ENCODE measurements at regions not wholly inside any gene's neighbourhood (a gene's known extent, or its start where the extent isn't known, plus 50 kb on each side); places are given as distances from the start of the nearest gene placed in this dataset.
"Not testable (repeated sequence)": the region's sequence is repeated elsewhere in the genome, so short reads cannot be mapped to it uniquely, and the experiment has no call there.

DNA sequence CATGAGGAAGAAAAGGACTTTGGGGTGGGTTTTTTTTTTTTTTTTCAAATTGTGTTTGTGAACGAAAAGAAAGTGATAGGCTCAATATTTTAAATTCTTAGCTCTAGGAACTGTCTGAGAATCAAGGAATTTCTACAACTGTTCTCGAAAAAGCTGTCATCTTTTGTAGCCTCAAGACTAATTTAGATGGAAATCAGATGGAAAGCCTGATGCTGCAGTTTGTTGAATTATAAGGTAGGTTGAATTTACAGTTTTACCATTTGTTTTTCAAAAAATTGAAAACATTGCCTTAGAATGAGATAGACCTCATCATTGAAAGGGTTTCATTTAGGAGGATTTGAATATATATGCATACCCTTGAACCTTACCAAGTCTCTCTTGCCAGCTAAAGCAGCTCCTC lies 109.3 kb upstream of the TRHDE start:
- DNase-seq (ENCODE audit: low spot score) = no peak

DNA sequence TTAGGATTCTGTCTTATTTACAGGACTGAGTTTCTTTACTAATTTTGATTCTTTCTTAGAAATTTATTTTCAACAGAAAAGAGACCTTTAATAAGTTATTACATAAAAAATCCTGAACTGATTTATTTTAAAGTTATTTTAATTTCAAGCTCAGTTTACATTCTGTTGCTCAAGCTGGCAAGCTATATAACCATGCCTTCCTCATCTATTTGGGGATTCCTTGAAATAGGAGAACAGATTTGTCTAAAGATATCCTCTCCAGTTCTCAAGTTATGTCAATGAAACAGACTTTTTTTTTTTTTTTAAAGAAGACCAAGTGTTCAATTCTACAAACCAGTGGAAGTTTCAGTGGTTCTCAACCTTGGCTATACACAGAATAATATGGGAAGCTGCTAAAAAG lies 103.3 kb upstream of the TRHDE start:
- DNase-seq (ENCODE audit: low spot score) = no peak

DNA sequence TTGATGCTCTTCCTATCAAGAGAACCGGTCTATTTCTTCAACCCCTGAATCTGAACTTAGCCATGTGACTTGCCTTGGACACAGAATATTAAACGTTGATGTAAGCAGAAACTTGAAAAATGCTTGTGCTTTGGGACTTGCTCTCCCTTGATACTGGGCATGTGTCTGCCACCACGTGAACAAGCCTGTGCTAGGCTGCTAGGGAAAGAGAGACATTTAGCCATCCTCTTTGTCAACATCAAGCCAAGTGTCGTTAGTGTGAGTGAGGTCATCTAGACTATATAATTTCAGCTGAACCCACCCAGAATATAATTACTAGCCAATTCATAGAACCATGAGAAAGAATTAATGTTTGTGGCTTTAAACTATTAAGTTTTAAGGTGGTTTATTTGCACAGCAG lies 98.2 kb upstream of the TRHDE start:
- DNase-seq (ENCODE audit: low spot score) = no peak

DNA sequence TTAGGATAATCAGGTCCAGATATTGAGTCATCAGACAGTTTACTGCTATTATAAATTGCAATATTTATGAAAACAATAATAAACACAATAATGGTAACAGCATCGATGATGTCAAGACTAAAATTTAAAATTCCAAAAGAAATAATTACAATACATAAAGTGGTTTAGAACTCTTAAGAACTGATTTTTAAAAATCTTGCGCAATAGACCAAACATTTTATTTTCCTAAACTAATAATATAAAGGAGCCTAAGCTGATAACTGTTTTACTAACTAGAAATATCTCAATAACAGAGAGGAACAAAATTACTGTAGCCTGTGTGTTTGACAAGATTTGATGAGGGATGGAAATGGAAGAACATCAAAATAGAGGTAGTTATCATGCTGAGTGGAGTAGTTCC lies 93.9 kb upstream of the TRHDE start:
- DNase-seq (ENCODE audit: low spot score) = no peak

DNA sequence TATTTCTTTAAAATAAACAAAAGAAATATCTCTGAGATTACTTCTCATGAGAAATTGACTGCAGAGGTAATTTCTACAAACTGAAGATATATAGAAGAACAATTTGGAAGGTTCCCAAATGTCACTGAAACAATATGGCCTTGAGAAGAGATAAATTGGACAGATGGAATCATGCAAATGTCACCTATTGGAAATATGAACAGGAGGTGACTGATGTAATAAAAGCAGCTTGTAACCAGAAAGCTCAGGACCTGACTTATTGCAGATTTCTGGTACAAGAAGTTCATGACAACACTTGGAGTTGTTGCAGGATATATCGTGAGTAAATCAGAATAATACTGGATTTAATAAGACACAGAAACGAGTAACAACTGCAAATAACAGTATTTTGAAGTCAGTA lies 93.3 kb upstream of the TRHDE start:
- no peak for DNase-seq (ENCODE audit: low spot score)

DNA sequence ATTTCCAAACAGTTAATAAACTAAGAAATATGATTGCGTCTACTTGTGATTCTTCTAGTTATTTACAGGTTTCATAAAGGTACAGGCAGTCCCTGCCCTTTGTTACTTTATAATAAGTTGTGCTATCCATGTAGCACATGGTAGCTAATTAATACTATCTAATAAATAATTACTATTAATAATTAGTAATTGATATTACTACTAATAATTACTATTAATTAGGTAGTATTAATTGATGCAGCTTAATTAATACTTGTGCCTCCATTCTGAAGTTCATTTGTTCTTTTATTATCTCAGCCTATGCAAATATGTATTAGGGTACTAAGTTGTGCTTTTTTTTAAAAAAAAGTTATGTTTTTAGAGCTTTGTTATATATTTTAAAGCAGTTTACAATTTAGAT lies 92.3 kb upstream of the TRHDE start:
- no peak for DNase-seq (ENCODE audit: low spot score)

DNA sequence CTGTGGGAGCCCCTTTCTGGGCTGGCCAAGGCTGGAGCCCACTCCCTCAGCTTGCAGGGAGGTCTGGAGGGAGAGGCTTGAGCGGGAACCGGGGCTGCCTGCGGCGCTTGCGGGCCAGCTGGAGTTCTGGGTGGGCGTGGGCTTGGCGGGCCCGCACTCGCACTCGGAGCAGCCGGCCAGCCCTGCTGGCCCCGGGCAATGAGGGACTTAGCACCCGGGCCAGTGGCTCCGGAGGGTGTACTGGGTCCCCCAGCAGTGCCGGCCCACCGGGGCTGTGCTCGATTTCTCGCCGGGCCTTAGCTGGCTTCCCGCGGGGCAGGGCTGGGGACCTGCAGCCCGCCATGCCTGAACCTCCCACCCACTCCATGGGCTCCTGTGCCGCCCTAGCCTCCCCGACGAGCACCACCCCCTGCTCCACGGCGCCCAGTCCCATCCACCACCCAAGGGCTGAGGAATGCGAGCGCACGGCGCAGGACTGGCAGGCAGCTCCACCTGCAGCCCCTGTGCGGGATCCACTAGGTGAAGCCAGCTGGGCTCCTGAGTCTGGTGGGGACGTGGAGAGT lies 87.1 kb upstream of the TRHDE start:
- not testable (repeated sequence) for DNase-seq (ENCODE audit: low spot score)

DNA sequence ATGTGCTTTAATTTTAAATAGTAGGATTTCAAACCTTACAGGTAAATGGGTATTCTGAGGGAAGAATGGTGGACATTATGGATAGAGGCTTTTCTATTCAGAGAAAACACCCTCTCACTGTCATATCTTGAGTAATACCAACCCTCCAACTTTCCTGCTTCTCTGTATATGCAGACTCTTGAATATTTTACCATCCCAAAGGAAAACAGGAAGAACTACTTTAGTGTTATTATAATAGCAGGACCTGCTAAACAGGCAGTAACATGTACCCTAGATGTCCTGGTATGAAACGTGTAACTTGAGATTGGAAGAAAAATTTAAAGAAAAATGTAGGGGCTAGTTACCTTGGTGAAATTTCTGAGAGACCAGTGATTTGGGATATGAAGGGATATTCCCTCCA lies 82.9 kb upstream of the TRHDE start:
- DNase-seq (ENCODE audit: low spot score) = no peak

DNA sequence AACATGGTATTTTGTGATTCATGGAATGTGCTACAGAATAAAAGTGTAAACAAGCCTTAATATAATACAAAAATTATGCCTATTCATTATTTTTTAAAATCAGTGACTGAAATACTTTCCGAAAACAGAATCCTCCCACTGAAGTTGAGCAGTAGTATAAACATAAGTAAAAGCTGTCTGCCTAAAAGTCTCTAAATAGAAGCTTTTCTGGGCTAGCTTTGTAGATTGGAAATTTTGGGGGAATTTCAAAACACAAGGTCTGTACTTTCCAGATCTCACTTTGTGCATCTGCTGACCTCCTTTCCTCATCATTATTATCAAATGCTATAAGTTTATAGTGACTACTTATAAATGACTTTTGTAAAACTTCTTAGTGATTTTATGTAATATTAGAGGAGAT lies 80.4 kb upstream of the TRHDE start:
- no peak for DNase-seq (ENCODE audit: low spot score)

DNA sequence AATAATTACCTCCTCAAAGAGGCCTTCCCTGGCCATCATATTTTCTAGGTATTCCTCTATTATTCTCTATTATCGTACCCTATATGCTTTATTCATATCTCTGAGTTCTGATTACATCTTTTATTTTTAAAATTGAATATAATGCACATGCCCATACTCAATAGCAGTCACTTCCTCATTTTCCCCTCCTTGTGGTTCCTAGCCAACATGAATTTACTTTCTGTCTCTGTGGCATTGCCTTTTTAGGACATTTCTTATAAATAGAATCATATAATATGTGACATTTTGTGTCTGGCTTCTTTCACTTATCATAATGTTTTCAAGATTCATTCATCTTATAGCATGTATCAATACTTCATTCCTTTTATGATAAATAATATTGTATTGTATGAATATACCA lies 74.4 kb upstream of the TRHDE start:
- no peak for DNase-seq (ENCODE audit: low spot score)

DNA sequence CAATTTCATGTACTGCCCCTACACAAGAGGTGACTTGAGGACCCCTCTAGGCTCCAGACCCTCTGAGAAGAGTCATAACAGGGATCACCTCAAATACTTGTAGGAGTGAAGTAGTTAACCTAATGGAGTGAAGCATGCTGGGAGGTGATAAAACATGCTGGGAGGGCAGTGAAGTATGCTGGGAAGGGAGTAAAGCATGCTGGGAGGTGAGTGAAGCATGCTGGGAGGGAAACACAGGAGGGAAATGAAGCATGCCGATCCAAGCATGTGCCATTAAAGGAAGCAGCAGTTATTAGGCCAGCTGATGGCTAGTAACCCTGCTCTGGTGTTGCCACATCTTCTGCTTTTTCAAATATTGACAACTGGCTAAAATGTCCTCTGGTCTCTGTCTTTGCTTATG lies 70.7 kb upstream of the TRHDE start:
- DNase-seq (ENCODE audit: low spot score) = no peak

DNA sequence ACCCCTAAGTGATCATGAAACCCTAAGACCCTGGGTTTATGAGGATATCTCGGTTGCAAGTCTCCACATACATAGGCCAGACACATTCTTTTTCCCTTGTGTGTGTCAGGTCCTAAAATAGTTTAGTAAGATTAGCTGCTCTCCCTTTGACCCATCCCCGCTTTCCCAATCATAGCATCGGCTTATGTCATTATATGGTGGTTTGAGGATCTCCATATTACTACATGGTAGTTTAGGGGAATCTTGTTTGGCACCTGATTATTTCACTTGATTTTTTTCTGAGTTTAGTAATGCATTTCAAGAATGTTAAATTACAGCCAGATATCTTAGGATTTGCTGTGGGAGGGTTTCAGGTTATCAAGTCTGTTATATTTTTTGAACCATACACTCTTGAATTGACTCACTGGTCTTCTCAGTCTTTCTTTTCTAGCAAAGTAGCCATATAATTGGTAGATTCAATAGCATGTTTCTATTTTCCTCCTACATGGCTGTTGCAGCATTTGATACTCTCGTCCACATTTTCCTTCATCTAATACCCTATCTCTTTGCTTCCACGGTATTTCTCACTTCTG lies 68.3 kb upstream of the TRHDE start:
- DNase-seq (ENCODE audit: low spot score) = no peak

DNA sequence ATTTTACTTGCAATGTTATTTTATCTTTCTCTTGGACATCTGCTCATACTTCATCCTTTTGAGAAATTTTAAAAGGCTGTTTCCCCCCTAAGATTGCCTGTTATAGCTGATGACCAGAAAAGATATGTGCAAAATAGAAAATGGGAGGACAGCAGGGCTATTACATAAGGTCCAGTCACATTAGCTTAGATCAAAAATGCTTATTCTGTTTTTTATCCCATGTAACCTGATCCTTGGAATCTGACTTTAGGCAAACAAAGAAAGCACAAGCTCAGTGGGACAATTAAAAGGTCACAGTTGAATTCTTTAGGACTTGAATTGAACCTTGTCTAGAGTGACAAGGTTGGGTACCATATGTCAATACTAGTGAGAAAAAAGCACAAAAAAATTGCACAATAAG lies 65.1 kb upstream of the TRHDE start:
- no peak for DNase-seq (ENCODE audit: low spot score)

DNA sequence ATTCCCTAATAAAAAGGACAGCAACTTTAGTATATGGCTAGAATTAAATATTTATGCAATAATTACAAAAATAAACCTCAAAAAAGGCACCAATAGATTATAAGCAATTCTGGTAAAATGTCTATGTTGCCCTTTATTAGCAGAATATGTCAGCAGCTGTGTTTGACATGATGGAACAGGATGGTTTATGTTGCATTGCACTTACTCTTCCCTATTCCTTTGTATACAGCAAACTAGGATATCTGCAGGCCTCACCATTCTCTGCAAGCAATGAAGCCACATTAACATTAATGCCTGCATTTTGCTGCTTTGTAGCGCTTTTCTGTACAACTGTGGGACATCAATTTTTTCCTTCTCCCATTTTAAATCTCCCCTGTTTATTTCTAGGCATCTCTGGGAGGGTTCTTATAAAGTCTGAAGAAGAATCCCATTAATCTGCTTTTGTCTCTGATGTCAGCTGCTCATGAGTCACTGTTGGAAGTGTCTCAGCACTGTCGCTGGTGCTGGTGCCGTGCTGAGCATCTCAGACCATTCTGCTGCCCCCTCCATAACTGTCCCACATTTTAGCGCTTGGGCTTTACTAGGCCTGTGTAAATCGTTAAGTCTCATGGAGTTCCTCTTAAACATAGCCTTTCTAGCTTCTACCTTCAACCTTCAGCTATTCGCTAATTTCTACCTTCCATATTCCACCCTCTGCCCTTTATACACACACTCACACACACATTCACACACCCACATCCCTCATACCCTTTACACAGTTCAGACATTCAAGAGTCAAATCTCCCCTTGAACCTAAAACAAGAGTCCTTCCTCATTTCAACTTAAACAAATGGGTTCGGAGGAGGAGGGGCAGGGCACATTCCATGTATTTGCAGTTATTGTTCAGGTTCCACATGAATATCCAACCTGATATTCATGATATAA lies 64.4 kb upstream of the TRHDE start:
- DNase-seq (ENCODE audit: low spot score) = peak; percentile 52

DNA sequence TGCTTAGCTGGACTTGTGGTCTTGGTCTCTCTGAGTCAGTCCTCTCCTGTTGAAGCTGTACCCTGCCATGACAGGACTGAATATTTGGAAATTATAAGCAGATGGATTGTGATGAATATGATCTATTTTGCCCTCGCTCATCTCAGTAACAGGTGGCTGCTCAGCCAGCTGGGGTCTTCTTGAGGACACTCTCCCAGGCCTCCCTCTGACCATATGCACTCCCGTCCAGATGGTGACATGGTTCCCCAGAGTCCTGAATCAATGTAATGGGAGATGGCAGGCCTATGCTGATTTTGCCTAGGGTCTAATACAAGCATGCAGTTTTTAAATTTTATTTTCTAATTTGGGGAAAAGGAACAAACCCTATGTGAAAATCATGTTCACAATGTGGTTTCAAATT lies 63.1 kb upstream of the TRHDE start:
- no peak for DNase-seq (ENCODE audit: low spot score)

DNA sequence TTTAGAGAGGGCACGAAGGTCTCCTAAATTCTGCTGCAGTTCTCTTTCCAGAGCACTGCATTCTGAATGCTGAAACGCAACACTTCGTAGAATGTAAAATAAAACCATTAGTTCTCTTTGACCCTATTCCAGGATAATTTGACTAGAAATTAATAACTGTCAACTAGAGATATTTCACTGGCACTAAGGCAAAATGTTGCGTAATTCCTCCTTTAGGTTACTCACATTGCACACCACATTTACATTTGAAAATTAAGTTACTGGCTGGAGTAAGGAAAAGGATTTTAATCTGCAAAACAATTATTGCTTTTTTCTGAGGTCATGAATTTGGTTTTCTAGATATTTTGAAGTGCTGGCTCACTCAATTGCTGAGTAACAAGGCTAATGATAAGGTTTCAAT lies 58.0 kb upstream of the TRHDE start:
- no peak for DNase-seq (ENCODE audit: low spot score)

DNA sequence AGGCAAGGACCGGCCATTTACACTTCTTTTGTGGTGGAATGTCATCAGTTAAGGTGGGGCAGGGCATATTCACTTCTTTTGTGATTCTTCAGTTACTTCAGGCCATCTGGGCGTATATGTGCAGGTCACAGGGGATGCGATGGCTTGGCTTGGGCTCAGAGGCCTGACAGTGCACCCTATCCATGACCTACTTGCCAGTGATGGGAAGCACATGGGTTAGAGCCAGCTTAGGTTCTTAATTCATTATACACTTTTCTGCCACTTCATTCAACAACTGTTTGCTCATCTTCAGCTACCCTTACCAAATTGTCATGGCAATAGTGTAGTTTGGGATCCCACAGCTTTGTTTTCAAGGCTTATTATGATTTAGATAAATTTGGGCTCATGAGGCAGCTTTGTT lies 56.9 kb upstream of the TRHDE start:
- not testable (repeated sequence) for DNase-seq (ENCODE audit: low spot score)

DNA sequence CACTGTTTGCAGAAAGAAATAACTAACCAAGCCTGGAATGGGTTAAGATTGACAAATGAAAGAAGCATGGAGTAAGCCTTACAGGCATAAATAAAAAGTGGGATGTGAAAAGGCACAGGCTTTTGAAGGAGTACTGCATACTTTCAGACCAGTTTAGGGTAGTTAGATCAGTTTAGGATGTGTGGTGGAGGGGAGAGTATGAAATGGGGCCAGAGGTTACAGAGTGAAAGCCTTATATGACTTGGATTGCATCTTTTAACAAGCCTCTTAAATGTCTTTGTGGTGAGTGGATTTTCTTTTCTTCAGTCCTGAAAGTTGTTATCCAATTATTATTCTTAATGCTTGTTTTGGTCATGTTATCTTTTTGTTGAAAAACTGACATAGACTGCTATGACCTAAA lies 52.2 kb upstream of the TRHDE start:
- DNase-seq (ENCODE audit: low spot score) = no peak

All from pons (tissue), 1 donor.